ENCODE measurements at regions not wholly inside any gene's neighbourhood (a gene's known extent, or its start where the extent isn't known, plus 50 kb on each side); places are given as distances from the start of the nearest gene placed in this dataset.

DNA sequence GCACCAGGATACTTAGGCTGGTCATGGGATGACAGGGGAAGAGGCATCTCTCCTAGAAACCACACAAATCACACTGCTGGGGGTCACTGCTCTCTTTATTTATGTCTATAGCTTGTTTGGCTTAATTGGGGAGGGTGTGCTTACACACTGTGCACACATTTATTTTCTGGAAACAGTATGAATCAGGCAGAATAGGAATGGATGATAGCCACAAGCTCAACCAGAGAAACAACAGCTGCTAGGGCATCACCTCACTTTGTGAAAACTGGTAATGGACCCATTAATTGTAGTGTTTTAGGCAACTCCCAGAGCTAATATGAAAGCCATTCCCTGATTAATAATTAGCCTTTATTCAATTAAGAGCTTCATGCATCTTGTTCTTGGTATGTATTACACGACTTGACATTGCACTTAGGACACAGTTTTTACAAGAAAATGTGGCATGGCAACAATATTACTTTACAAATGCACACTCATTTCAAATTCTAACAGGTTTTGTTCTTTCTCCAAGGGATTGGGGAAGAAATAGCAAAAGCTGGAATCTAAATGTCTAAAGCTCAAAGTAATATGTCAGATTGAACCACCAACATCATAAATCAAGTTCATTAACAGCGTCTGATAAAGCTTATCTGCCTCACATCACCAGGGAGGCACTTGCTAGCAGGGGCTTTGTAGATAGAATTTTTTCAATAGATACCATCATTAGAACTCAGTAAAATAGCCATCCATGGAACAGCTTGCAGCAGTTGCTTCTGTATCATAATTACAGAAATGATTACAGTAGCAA is 361.9 kb upstream of the FSHR start:
- Histone ChIP-seq H3K27me3 (no peaks in the 10 kb centered on the region), H3K4me3 (no peak overlapping the region), H3K27ac (no peak overlapping the region), H3K4me1 (ENCODE audit: insufficient read depth) (no peaks in the 10 kb centered on the region), H3K36me3 (no peaks in the 10 kb centered on the region), H3K9me3 (no peaks in the 10 kb centered on the region)
- WGBS, 3 donors: 20 to 29% (median 28%) methylated on average over 2 of the region's 2 CpGs
- no peak for DNase-seq
- intact Hi-C loops (cut with DNase I): no loop called here
- no peak for TF ChIP-seq POLR2A (IDR thresholded peaks at IDR 0.05)
- TF ChIP-seq EP300 (IDR thresholded peaks at IDR 0.05): no peak
- TF ChIP-seq, protein P1, sequence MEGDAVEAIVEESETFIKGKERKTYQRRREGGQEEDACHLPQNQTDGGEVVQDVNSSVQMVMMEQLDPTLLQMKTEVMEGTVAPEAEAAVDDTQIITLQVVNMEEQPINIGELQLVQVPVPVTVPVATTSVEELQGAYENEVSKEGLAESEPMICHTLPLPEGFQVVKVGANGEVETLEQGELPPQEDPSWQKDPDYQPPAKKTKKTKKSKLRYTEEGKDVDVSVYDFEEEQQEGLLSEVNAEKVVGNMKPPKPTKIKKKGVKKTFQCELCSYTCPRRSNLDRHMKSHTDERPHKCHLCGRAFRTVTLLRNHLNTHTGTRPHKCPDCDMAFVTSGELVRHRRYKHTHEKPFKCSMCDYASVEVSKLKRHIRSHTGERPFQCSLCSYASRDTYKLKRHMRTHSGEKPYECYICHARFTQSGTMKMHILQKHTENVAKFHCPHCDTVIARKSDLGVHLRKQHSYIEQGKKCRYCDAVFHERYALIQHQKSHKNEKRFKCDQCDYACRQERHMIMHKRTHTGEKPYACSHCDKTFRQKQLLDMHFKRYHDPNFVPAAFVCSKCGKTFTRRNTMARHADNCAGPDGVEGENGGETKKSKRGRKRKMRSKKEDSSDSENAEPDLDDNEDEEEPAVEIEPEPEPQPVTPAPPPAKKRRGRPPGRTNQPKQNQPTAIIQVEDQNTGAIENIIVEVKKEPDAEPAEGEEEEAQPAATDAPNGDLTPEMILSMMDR (IDR thresholded peaks at IDR 0.05): no peak

DNA sequence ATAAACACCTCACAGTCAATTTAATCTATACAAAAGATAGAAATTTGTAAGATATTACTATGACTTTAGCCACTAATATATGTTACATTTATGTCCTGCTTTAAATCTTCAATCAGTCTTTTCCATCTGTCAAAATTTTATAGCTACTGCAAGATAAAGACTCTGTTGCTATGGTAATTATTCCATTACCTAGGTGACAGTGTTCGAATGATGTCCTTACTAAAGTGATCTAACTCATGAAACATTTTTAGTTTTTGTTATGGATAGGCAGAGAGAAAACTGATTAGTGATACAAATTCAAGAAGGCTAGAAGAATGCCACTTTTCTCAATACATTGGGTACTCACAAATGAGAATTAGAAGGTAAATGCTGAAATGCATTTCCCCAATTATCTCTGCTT is 359.9 kb upstream of the FSHR start:
- no peak for DNase-seq
- TF ChIP-seq, protein P1 (IDR thresholded peaks at IDR 0.05): no peak
- TF ChIP-seq EP300 (IDR thresholded peaks at IDR 0.05): no peak
- TF ChIP-seq POLR2A (IDR thresholded peaks at IDR 0.05): no peak
- Histone ChIP-seq H3K27ac (no peak overlapping the region), H3K4me3 (no peak overlapping the region), H3K4me1 (ENCODE audit: insufficient read depth) (no peaks in the 10 kb centered on the region), H3K36me3 (no peaks in the 10 kb centered on the region), H3K27me3 (no peaks in the 10 kb centered on the region), H3K9me3 (no peaks in the 10 kb centered on the region)
- 59 to 61% (median 60%) methylated on average over 1 of the region's 1 CpG for WGBS, 3 donors
- intact Hi-C loops (cut with DNase I): no loop called here

DNA sequence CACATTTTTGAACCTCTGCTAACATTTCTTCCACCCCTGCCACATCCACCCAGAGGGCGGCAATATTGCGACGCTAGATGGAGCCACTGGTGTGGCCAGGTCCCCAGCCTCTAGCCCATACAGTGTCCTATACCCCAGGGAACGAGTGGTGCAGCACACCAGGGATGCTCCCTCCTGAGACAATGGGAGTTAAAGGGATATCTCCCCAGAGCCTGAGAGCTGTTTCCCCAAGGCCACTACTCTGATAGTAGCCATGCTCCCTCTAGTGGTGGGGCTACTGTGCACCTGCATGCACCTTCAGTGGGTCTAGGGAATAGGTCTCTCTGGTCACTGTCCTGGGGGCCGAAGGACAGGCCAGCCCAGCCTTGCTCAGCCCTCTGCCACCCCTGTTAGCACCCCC is 336.4 kb upstream of the FSHR start:
- H3K27me3 ChIP-seq: no peaks in the 10 kb centered on the region
- 52 to 61% (median 54%) methylated on average over 5 of the region's 5 CpGs for WGBS, 3 donors
- intact Hi-C loops (cut with DNase I): no loop called here
- no peaks in the 10 kb centered on the region for H3K9me3 ChIP-seq
- H3K4me3 ChIP-seq: no peak overlapping the region
- H3K36me3 ChIP-seq: no peaks in the 10 kb centered on the region
- TF ChIP-seq POLR2A (IDR thresholded peaks at IDR 0.05): no peak
- TF ChIP-seq EP300 (IDR thresholded peaks at IDR 0.05): no peak
- TF ChIP-seq, protein P1 (IDR thresholded peaks at IDR 0.05): no peak
- H3K4me1 ChIP-seq (ENCODE audit: insufficient read depth): no peaks in the 10 kb centered on the region
- peak in 1 of 5 donors; percentile 12 for DNase-seq
- H3K27ac ChIP-seq: no peak overlapping the region

DNA sequence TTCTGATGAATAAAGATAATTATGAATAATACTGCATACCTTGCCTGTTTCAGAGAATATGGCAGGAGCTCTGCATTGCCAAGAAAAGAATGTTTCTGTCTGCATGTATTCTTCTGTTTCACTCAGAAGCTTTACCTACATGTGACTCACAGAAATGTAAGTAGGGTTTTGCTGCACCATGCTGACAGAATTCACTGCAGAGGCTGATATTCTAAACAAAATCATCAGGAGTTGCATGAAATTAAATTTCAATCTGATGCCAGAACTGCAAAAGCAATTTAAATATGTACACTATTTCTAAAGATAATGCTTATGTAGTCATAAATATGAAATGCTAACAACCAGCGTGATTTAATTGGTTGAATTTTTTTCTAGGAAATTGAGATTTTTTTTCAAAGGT is 332.8 kb upstream of the FSHR start:
- intact Hi-C loops (cut with DNase I): no loop called here
- 9 to 28% (median 11%) methylated on average over 1 of the region's 1 CpG for WGBS, 3 donors
- TF ChIP-seq, protein P1 (IDR thresholded peaks at IDR 0.05): no peak
- TF ChIP-seq POLR2A (IDR thresholded peaks at IDR 0.05) (no peak), EP300 (IDR thresholded peaks at IDR 0.05) (no peak)
- Histone ChIP-seq H3K4me3 (no peak overlapping the region), H3K4me1 (ENCODE audit: insufficient read depth) (no peaks in the 10 kb centered on the region), H3K27ac (no peak overlapping the region), H3K27me3 (no peaks in the 10 kb centered on the region), H3K9me3 (no peaks in the 10 kb centered on the region), H3K36me3 (no peaks in the 10 kb centered on the region)
- DNase-seq: no peak

Data from ovary (tissue), 7 donors.